Neutrophil (primary cell): ENCODE measurements at regions not wholly inside any gene's neighbourhood (a gene's known extent, or its start where the extent isn't known, plus 50 kb on each side); places are given as distances from the start of the nearest gene placed in this dataset.

Experiments used
- H3K27ac ChIP-seq: fragments of 200-600 bp; sonication (generic); 2 replicates; pipeline ENCODE4 v1.5.1; 2016; ENCODE audit warnings: mild to moderate bottlenecking, moderate library complexity
- H3K27me3 ChIP-seq: fragments of 200-600 bp; sonication (generic); 2 replicates; pipeline ENCODE4 v1.6.0; 2016; ENCODE audit warnings: mild to moderate bottlenecking
- H3K36me3 ChIP-seq: fragments of 200-600 bp; sonication (generic); 2 replicates; pipeline ENCODE4 v1.5.1; 2017
- H3K4me1 ChIP-seq, 2 experiments: fragments of 200-600 bp in 1 of 2; sonication (generic) in 1 of 2; 1 replicate in 1 of 2; 2 replicates in 1 of 2; pipeline versions ENCODE4 v1.5.1 to v1.6.1; 2013 to 2016; ENCODE audit warnings: low read depth in 1 of 2, low read length in 1 of 2, mild to moderate bottlenecking in 1 of 2, moderate library complexity in 1 of 2; ENCODE audit not compliant: control insufficient read depth in 1 of 2, insufficient read depth in 1 of 2
- H3K4me3 ChIP-seq, 2 experiments: fragments of 200-600 bp in 1 of 2; sonication (generic) in 1 of 2; 1 replicate in 1 of 2; 2 replicates in 1 of 2; pipeline ENCODE4 v1.5.1; 2013 to 2016; ENCODE audit warnings: low read depth in 1 of 2, low read length in 1 of 2, mild to moderate bottlenecking in 1 of 2, moderate library complexity in 1 of 2
- H3K9me3 ChIP-seq: fragments of 200-600 bp; sonication (generic); 2 replicates; pipeline ENCODE4 v1.5.1; 2016
- TF ChIP-seq, protein P1 (sequence below): fragments of 200-600 bp; sonication (generic); IDR thresholded peaks from 2 replicates; pipeline ENCODE4 v1.5.1; 2016; ENCODE audit warnings: antibody characterized with exemption

DNA sequence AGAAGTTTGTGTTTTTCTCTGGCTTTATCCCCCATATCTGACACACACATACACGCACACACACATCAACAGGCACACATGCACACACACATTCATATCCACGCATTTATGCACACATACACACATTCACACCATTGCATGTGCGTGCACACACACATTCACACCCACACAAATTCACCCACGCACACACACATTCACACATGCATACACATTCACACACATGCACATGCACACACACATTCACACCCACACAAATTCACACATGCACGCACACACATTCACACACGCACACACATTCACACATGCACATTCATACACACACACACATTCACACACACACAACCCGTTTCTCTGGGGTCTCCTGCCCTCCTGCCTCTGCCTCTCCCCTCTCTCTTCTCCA is 264.2 kb downstream of the BCL11B start:
- H3K9me3 ChIP-seq, result no peaks in the 10 kb centered on the region
- peaks cover 0 to 18% of the 10 kb centered on the region in 2 experiments for H3K4me1 ChIP-seq
- H3K36me3 ChIP-seq, result peaks cover 6% of the 10 kb centered on the region
- no peak overlapping the region for H3K27ac ChIP-seq
- TF ChIP-seq, protein P1, sequence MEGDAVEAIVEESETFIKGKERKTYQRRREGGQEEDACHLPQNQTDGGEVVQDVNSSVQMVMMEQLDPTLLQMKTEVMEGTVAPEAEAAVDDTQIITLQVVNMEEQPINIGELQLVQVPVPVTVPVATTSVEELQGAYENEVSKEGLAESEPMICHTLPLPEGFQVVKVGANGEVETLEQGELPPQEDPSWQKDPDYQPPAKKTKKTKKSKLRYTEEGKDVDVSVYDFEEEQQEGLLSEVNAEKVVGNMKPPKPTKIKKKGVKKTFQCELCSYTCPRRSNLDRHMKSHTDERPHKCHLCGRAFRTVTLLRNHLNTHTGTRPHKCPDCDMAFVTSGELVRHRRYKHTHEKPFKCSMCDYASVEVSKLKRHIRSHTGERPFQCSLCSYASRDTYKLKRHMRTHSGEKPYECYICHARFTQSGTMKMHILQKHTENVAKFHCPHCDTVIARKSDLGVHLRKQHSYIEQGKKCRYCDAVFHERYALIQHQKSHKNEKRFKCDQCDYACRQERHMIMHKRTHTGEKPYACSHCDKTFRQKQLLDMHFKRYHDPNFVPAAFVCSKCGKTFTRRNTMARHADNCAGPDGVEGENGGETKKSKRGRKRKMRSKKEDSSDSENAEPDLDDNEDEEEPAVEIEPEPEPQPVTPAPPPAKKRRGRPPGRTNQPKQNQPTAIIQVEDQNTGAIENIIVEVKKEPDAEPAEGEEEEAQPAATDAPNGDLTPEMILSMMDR, result no peak
- no peaks in the 10 kb centered on the region for H3K27me3 ChIP-seq
- no peak overlapping the region for H3K4me3 ChIP-seq

DNA sequence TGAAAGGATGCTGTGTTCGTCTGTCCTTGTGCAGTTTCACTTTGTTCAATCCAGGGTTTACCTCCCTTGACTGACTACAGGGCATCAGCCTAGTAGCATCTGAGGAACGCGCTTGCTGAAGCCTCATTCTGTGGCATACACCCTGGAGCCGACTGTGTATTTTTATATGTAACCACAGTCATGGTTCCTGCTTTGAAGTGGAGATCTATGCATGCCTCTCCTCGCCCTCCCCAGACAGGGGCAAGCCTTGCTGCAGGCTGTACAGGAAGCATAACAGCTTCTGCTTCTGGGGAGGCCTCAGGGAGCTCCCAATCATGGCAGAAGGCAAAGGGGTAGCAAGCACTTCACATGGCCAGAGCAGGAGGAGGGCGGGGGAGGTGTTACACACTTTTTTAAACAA is 262.1 kb downstream of the BCL11B start:
- TF ChIP-seq, protein P1, result no peak
- peaks cover 11% of the 10 kb centered on the region for H3K36me3 ChIP-seq
- H3K9me3 ChIP-seq, result no peaks in the 10 kb centered on the region
- H3K27me3 ChIP-seq, result no peaks in the 10 kb centered on the region
- no peaks in the 10 kb centered on the region for H3K4me1 ChIP-seq
- H3K4me3 ChIP-seq, result no peak overlapping the region
- H3K27ac ChIP-seq, result no peak overlapping the region

- H3K4me3 ChIP-seq, result no peak overlapping the region
- peaks cover 11% of the 10 kb centered on the region for H3K36me3 ChIP-seq
- H3K4me1 ChIP-seq, result no peaks in the 10 kb centered on the region
- TF ChIP-seq, protein P1, result no peak
- no peaks in the 10 kb centered on the region for H3K27me3 ChIP-seq
- no peak overlapping the region for H3K27ac ChIP-seq
- no peaks in the 10 kb centered on the region for H3K9me3 ChIP-seq
Observed at GRCh38 chr14:99011385-99011784, 260.6 kb downstream of the BCL11B start.

DNA sequence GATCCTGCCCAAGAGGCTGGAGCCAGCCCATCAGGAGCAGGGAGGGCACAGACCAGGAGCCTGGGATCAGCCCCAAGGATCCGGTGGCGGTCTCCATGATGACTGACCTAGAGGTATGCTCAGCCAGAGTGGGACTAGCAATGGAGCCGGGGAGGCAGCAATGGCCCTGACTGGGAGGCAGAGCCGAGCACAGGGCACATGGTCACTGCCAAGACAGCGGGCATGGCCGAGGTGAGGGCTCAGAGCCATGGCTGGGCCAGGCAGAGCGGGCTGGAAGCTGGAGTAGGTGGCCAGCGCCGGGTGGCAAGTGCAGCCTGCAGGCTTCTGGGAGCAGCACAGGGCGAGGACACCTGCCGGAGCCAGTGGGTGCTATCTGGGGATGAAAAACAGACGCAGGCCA is 259.3 kb downstream of the BCL11B start:
- Histone ChIP-seq H3K4me1 (no peaks in the 10 kb centered on the region), H3K36me3 (peaks cover 11% of the 10 kb centered on the region), H3K4me3 (no peak overlapping the region), H3K9me3 (no peaks in the 10 kb centered on the region), H3K27ac (no peak overlapping the region), H3K27me3 (no peaks in the 10 kb centered on the region)
- TF ChIP-seq, protein P1, result no peak

DNA sequence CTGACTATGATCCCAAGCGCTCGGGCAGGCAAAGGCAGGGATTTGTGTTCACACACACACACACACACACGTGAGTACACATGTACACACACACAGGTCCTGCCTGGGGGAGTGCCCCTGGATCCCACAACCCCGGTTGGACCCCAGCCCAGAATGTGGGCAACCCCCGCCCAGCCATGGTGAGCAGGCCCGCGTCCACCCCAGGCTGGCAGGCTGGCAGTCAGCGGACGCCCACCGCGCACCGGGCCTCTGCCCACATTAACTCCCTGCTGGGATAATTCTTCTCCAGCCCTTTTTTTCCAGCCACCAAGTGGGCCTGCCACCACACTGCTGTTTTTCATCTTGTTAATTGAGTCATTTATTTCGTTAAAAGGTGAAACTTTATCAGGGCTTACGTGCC is 256.2 kb downstream of the BCL11B start:
- Histone ChIP-seq H3K36me3 (peaks cover 11% of the 10 kb centered on the region), H3K9me3 (no peaks in the 10 kb centered on the region), H3K27ac (no peak overlapping the region), H3K4me3 (no peak overlapping the region), H3K27me3 (no peaks in the 10 kb centered on the region), H3K4me1 (no peaks in the 10 kb centered on the region)
- TF ChIP-seq, protein P1, result no peak

- Histone ChIP-seq H3K27ac (no peak overlapping the region), H3K27me3 (no peaks in the 10 kb centered on the region), H3K9me3 (no peaks in the 10 kb centered on the region), H3K4me1 (no peaks in the 10 kb centered on the region), H3K4me3 (no peak overlapping the region), H3K36me3 (peaks cover 3% of the 10 kb centered on the region)
- TF ChIP-seq, protein P1, result no peak
Observed at GRCh38 chr14:99023371-99023770, 248.6 kb downstream of the BCL11B start.
